HL-60 (cell line): ENCODE measurements at regions not wholly inside any gene's neighbourhood (a gene's known extent, or its start where the extent isn't known, plus 50 kb on each side); places are given as distances from the start of the nearest gene placed in this dataset.

Experiments
- DNase-seq, 2 experiments: peaks; one replicate each; pipeline ENCODE4 v3.0.0-alpha.2; 2010 to 2020; ENCODE audit warnings: low read depth in 1 of 2, low spot score in 1 of 2
- H3K27ac ChIP-seq: fragments of 250-450 bp; sonication (Bioruptor Pico); replicated peaks from 2 replicates; pipeline ENCODE4 v1.5.1; 2020; ENCODE audit warnings: mild to moderate bottlenecking, moderate library complexity
- H3K27me3 ChIP-seq: fragments of 250-450 bp; sonication (Bioruptor Pico); 2 replicates; pipeline ENCODE4 v1.5.1; 2021; ENCODE audit warnings: mild to moderate bottlenecking, moderate library complexity; ENCODE audit not compliant: insufficient read depth, poor library complexity, severe bottlenecking
- H3K4me3 ChIP-seq: replicated peaks from 2 replicates; pipeline ENCODE4 v1.5.1; 2011; ENCODE audit warnings: mild to moderate bottlenecking, control low read depth, low read length; ENCODE audit not compliant: insufficient read depth
- GABPA ChIP-seq: IDR thresholded peaks from 2 replicates; pipeline ENCODE4 v1.6.1; 2012; ENCODE audit warnings: low read depth
- POLR2AphosphoS5 ChIP-seq: IDR thresholded peaks from 2 replicates; pipeline ENCODE4 v1.6.1; 2012; ENCODE audit warnings: low read depth
- SPI1 ChIP-seq: IDR thresholded peaks from 2 replicates; pipeline ENCODE4 v1.6.1; 2012; ENCODE audit warnings: low read depth, mild to moderate bottlenecking, borderline replicate concordance
- TF ChIP-seq, protein P1 (sequence below): IDR thresholded peaks from 2 replicates; pipeline ENCODE4 v1.6.1; 2012; ENCODE audit warnings: low read depth; ENCODE audit not compliant: insufficient replicate concordance
- TF ChIP-seq, protein P2 (sequence below): IDR thresholded peaks from one replicate; pipeline ENCODE4 v1.5.1; 2011; ENCODE audit warnings: low read length, control low read depth, inconsistent platforms; ENCODE audit not compliant: insufficient read depth

DNA sequence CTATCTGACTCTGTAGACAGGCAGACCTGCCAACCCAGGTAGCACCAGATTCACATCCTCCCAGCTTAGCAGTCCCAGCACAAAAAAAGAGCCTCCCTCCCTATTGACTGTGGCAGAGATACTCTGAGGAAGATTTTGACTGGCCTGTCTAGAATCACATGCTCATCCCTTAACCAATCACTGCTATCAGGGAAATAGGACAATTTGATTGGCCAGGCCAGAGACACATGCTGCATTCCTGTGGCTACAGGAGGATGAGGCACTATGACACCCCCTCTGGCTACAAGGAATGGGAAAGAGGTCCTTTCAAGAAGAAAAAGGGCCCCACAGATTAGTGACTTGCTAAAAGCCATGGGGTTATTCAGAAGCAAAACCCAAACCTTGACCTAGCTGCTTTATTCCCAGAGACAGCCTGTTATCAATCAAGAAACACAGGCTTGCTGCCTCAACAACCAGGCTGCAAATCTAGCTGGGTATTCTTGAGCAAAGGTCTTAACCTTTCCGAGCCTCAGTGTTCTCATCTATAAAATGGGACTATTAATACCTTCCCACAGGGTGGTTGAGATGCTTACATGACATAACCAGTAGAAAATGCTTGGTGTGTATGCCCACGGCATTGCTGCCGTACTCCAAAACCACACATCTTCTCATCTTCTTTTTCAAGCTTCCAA lies 147.6 kb downstream of the BCOR start:
- H3K27ac ChIP-seq: no peak overlapping the region
- H3K4me3 ChIP-seq: no peak overlapping the region
- no peak for DNase-seq
- H3K27me3 ChIP-seq: no peaks in the 10 kb centered on the region
- no peak for TF ChIP-seq POLR2AphosphoS5
- TF ChIP-seq SPI1: no peak
- no peak for TF ChIP-seq GABPA
- TF ChIP-seq, protein P1, sequence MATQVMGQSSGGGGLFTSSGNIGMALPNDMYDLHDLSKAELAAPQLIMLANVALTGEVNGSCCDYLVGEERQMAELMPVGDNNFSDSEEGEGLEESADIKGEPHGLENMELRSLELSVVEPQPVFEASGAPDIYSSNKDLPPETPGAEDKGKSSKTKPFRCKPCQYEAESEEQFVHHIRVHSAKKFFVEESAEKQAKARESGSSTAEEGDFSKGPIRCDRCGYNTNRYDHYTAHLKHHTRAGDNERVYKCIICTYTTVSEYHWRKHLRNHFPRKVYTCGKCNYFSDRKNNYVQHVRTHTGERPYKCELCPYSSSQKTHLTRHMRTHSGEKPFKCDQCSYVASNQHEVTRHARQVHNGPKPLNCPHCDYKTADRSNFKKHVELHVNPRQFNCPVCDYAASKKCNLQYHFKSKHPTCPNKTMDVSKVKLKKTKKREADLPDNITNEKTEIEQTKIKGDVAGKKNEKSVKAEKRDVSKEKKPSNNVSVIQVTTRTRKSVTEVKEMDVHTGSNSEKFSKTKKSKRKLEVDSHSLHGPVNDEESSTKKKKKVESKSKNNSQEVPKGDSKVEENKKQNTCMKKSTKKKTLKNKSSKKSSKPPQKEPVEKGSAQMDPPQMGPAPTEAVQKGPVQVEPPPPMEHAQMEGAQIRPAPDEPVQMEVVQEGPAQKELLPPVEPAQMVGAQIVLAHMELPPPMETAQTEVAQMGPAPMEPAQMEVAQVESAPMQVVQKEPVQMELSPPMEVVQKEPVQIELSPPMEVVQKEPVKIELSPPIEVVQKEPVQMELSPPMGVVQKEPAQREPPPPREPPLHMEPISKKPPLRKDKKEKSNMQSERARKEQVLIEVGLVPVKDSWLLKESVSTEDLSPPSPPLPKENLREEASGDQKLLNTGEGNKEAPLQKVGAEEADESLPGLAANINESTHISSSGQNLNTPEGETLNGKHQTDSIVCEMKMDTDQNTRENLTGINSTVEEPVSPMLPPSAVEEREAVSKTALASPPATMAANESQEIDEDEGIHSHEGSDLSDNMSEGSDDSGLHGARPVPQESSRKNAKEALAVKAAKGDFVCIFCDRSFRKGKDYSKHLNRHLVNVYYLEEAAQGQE: no peak
- TF ChIP-seq, protein P2, sequence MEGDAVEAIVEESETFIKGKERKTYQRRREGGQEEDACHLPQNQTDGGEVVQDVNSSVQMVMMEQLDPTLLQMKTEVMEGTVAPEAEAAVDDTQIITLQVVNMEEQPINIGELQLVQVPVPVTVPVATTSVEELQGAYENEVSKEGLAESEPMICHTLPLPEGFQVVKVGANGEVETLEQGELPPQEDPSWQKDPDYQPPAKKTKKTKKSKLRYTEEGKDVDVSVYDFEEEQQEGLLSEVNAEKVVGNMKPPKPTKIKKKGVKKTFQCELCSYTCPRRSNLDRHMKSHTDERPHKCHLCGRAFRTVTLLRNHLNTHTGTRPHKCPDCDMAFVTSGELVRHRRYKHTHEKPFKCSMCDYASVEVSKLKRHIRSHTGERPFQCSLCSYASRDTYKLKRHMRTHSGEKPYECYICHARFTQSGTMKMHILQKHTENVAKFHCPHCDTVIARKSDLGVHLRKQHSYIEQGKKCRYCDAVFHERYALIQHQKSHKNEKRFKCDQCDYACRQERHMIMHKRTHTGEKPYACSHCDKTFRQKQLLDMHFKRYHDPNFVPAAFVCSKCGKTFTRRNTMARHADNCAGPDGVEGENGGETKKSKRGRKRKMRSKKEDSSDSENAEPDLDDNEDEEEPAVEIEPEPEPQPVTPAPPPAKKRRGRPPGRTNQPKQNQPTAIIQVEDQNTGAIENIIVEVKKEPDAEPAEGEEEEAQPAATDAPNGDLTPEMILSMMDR: no peak

DNA sequence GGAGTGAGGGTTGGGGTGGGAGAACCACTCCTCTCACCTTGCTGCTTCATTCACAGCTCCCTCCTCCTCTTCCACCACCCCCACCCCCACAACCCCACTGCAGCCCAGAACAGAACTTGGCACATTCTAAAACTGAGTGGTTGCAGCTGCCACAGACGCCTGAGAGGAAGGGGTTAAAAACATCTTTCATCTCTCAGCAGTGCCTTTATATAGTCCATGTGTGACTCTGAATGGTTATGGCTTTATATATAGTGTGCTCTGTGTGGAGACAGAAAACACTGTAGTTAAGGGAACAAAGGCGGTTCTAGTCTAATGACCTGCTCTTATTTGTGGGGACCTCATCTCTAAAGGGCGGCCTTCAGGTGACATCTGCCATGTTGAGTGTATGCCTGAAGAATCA lies 144.8 kb downstream of the BCOR start:
- H3K27ac ChIP-seq: no peak overlapping the region
- TF ChIP-seq, protein P1: no peak
- TF ChIP-seq, protein P2: no peak
- TF ChIP-seq SPI1 (no peak), GABPA (no peak), POLR2AphosphoS5 (no peak)
- H3K27me3 ChIP-seq: no peaks in the 10 kb centered on the region
- no peak for DNase-seq
- no peak overlapping the region for H3K4me3 ChIP-seq

DNA sequence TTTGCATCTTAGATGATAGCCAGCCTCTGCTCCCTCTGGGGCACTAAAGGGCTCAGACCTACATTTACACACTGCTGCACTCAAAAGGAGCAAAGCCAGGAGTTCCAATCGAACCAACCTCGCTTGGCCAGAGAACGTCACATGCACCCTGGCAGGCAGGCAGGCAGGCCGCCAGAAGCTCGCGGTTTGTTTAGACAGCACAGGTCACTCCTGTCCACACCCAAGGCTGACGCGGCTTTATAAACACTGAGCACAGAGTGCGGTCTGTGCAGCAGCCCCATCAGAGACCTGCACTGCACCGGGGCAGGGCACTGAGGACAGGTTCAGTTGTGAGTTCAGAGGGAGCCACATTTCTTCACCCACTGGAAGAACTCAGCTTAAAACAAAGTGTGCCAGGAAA lies 143.9 kb downstream of the BCOR start:
- no peak overlapping the region for H3K4me3 ChIP-seq
- no peak for DNase-seq
- TF ChIP-seq POLR2AphosphoS5: no peak
- TF ChIP-seq, protein P1: no peak
- no peak for TF ChIP-seq SPI1
- TF ChIP-seq, protein P2: no peak
- TF ChIP-seq GABPA: no peak
- H3K27ac ChIP-seq: no peak overlapping the region
- H3K27me3 ChIP-seq: no peaks in the 10 kb centered on the region
